Tibial nerve (tissue), 3 donors: ENCODE measurements at regions not wholly inside any gene's neighbourhood (a gene's known extent, or its start where the extent isn't known, plus 50 kb on each side); places are given as distances from the start of the nearest gene placed in this dataset.

Source experiments
- POLR2A ChIP-seq, 2 donors: fragments of 450-650 bp; IDR thresholded peaks; one replicate each; pipeline ENCODE4 v1.6.1; 2017; ENCODE audit warnings: antibody characterized with exemption in 2 of 2, mild to moderate bottlenecking in 2 of 2, moderate library complexity in 2 of 2
- TF ChIP-seq, protein P1 (sequence below), 5 experiments: fragments of 200-600 bp in 3 of 5; fragments of 450-650 bp in 2 of 5; sonication (generic) in 3 of 5; IDR thresholded peaks; one replicate each; pipeline ENCODE4 v1.5.1; 2016 to 2019; ENCODE audit warnings: antibody characterized with exemption in 5 of 5, mild to moderate bottlenecking in 3 of 5, moderate library complexity in 2 of 5

DNA sequence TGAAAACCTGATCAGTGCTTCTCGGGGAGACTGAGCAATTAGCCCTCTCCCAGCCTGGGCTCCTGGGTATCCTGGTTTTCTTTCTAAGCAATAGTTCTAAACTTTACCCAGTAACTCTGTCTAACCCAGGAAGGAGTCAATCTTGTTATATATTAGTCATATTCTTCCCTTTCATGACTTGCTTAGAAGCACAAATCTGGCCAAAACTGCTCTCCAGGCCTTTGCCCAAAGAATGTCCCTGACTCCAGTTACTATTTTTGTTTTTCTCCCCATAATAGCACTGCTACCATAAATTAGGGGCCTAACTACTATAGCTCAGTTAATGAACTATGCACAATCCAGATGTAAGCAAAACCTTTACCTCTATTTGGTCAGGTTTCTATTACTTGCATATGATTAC, 355.8 kb upstream of the HTR2A start:
- TF ChIP-seq, protein P1, sequence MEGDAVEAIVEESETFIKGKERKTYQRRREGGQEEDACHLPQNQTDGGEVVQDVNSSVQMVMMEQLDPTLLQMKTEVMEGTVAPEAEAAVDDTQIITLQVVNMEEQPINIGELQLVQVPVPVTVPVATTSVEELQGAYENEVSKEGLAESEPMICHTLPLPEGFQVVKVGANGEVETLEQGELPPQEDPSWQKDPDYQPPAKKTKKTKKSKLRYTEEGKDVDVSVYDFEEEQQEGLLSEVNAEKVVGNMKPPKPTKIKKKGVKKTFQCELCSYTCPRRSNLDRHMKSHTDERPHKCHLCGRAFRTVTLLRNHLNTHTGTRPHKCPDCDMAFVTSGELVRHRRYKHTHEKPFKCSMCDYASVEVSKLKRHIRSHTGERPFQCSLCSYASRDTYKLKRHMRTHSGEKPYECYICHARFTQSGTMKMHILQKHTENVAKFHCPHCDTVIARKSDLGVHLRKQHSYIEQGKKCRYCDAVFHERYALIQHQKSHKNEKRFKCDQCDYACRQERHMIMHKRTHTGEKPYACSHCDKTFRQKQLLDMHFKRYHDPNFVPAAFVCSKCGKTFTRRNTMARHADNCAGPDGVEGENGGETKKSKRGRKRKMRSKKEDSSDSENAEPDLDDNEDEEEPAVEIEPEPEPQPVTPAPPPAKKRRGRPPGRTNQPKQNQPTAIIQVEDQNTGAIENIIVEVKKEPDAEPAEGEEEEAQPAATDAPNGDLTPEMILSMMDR (IDR thresholded peaks at IDR 0.05): no peak
- TF ChIP-seq POLR2A (IDR thresholded peaks at IDR 0.05): no peak
